ENCODE measurements at regions not wholly inside any gene's neighbourhood (a gene's known extent, or its start where the extent isn't known, plus 50 kb on each side); places are given as distances from the start of the nearest gene placed in this dataset.

DNA sequence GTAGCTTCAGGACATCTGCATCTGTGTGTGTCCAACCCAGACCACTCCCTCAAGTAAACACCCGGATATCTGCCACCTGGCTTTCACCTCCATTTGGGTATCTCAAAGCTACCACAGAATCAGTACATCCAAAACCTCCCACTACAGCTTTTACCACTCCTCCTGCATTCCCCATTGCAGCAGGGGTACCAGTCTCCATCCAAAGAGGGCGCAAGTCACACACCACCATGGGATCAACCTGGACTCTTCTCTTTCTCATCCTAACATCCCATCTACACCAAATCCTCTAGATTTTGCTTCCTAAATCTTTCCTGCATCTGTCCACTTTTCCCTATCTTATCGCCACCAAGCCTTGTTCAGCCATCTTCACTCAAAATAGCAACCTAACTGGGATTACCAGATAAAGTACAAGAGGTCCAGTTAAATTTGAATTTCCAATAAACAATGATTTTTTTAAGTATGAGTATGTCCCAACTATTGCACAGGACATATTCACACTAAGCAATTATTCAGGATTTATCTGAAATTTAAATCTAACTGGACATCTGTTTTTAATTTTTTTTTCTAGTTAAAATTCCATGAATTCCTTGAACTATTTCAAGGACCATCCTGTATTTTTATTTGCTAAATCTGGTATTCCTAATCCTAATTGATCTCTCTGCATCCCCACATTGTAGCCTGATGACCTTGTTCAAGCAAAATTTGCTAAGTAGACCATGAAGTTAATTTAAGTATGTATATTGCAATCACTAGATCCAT lies 164.3 kb upstream of the MLN start:
- TF ChIP-seq, protein P1, sequence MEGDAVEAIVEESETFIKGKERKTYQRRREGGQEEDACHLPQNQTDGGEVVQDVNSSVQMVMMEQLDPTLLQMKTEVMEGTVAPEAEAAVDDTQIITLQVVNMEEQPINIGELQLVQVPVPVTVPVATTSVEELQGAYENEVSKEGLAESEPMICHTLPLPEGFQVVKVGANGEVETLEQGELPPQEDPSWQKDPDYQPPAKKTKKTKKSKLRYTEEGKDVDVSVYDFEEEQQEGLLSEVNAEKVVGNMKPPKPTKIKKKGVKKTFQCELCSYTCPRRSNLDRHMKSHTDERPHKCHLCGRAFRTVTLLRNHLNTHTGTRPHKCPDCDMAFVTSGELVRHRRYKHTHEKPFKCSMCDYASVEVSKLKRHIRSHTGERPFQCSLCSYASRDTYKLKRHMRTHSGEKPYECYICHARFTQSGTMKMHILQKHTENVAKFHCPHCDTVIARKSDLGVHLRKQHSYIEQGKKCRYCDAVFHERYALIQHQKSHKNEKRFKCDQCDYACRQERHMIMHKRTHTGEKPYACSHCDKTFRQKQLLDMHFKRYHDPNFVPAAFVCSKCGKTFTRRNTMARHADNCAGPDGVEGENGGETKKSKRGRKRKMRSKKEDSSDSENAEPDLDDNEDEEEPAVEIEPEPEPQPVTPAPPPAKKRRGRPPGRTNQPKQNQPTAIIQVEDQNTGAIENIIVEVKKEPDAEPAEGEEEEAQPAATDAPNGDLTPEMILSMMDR (IDR thresholded peaks at IDR 0.05; ENCODE audit: low read depth, low read length) = peak; percentile 18
- TF ChIP-seq, protein P2, sequence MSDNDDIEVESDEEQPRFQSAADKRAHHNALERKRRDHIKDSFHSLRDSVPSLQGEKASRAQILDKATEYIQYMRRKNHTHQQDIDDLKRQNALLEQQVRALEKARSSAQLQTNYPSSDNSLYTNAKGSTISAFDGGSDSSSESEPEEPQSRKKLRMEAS (IDR thresholded peaks at IDR 0.05; ENCODE audit: low read depth, low read length) = no peak
- TF ChIP-seq POLR2A (IDR thresholded peaks at IDR 0.05; ENCODE audit: extremely low read depth, insufficient read length) (no peak), MYC (IDR thresholded peaks at IDR 0.05; ENCODE audit: low read depth, low read length) (no peak)

Data from NB4 (cell line).